ENCODE measurements at regions not wholly inside any gene's neighbourhood (a gene's known extent, or its start where the extent isn't known, plus 50 kb on each side); places are given as distances from the start of the nearest gene placed in this dataset.

GRCh38 chr15:25565470-25566264, 126.8 kb upstream of the UBE3A start:
- 92% methylated on average over 5 of the region's 14 CpGs for WGBS (ENCODE audit: insufficient coverage)

GRCh38 chr15:25563596-25563995, 124.8 kb upstream of the UBE3A start:
- peaks cover 51 to 52% of the 10 kb centered on the region in 2 donors for H3K9me3 ChIP-seq (replicated peaks in 1 of 2; ENCODE audit: control insufficient read depth in 1 of 2, insufficient read depth in 1 of 2, low read length in 2 of 2)
- H3K27me3 ChIP-seq (ENCODE audit: control insufficient read depth in 2 of 2, insufficient read depth in 2 of 2, low read length in 2 of 2) = no peaks in the 10 kb centered on the region
- H3K4me3 ChIP-seq (replicated peaks in 1 of 3; ENCODE audit: low read depth in 2 of 3, low read length in 3 of 3) = no peak overlapping the region
- no peak for TF ChIP-seq CTCF (IDR thresholded peaks at IDR 0.05)
- H3K4me1 ChIP-seq (ENCODE audit: control insufficient read depth in 1 of 2, insufficient read depth in 2 of 2, low read length in 2 of 2) = no peaks in the 10 kb centered on the region
- Mint-ChIP-seq H3K27ac (no peak overlapping the region), H3K4me3 (no peak overlapping the region), H3K36me3 (no peaks in the 10 kb centered on the region), H3K27me3 (ENCODE audit: low read depth in 3 of 3) (peaks cover 0 to 1% (median 0%) of the 10 kb centered on the region in 3 donors), H3K9me3 (peaks cover 9 to 32% (median 29%) of the 10 kb centered on the region in 7 donors), H3K4me1 (no peaks in the 10 kb centered on the region)
- no peaks in the 10 kb centered on the region for H3K79me2 ChIP-seq (ENCODE audit: insufficient read depth, low read length)
- WGBS (ENCODE audit: insufficient coverage) = 83% methylated on average over 1 of the region's 4 CpGs
- intact Hi-C loops (cut with micrococcal nuclease) = no loop called here
- H4K20me1 ChIP-seq (ENCODE audit: insufficient read depth, low read length) = no peaks in the 10 kb centered on the region
- H3K36me3 ChIP-seq (replicated peaks in 1 of 2; ENCODE audit: control insufficient read depth in 1 of 2, insufficient read depth in 2 of 2, low read length in 2 of 2) = no peaks in the 10 kb centered on the region
- no peak overlapping the region for H3K27ac ChIP-seq (ENCODE audit: low read depth in 1 of 2, low read length in 2 of 2)
- H3K4me2 ChIP-seq (replicated peaks; ENCODE audit: extremely low read depth, low read length, poor library complexity, severe bottlenecking) = no peak overlapping the region
- no peak overlapping the region for H2AFZ ChIP-seq (ENCODE audit: insufficient read depth, low read depth, low read length, poor library complexity, severe bottlenecking)
- H3K9ac ChIP-seq (ENCODE audit: insufficient read depth, low read length, poor library complexity, severe bottlenecking) = no peak overlapping the region
- DNase-seq = no peak

More at GRCh38 chr15:25565470-25566264, 126.8 kb upstream of the UBE3A start:
- no peak overlapping the region for H3K27ac ChIP-seq (ENCODE audit: low read depth in 1 of 2, low read length in 2 of 2)
- Mint-ChIP-seq H3K4me1 (no peaks in the 10 kb centered on the region), H3K27ac (no peak overlapping the region), H3K9me3 (peaks cover 8 to 37% (median 34%) of the 10 kb centered on the region in 7 donors), H3K36me3 (no peaks in the 10 kb centered on the region), H3K4me3 (no peak overlapping the region), H3K27me3 (ENCODE audit: low read depth in 3 of 3) (peaks cover 0 to 1% (median 0%) of the 10 kb centered on the region in 3 donors)
- H3K4me3 ChIP-seq (replicated peaks in 1 of 3; ENCODE audit: low read depth in 2 of 3, low read length in 3 of 3) = no peak overlapping the region
- H3K9me3 ChIP-seq (replicated peaks in 1 of 2; ENCODE audit: control insufficient read depth in 1 of 2, insufficient read depth in 1 of 2, low read length in 2 of 2) = peaks cover 57 to 61% of the 10 kb centered on the region in 2 donors
- H3K4me2 ChIP-seq (replicated peaks; ENCODE audit: extremely low read depth, low read length, poor library complexity, severe bottlenecking) = no peak overlapping the region
- no peak overlapping the region for H3K9ac ChIP-seq (ENCODE audit: insufficient read depth, low read length, poor library complexity, severe bottlenecking)
- H4K20me1 ChIP-seq (ENCODE audit: insufficient read depth, low read length) = no peaks in the 10 kb centered on the region
- intact Hi-C loops (cut with micrococcal nuclease) = no loop called here
- H3K79me2 ChIP-seq (ENCODE audit: insufficient read depth, low read length) = no peaks in the 10 kb centered on the region
- no peak overlapping the region for H2AFZ ChIP-seq (ENCODE audit: insufficient read depth, low read depth, low read length, poor library complexity, severe bottlenecking)
- H3K4me1 ChIP-seq (ENCODE audit: control insufficient read depth in 1 of 2, insufficient read depth in 2 of 2, low read length in 2 of 2) = no peaks in the 10 kb centered on the region
- no peak for TF ChIP-seq CTCF (IDR thresholded peaks at IDR 0.05)
- no peaks in the 10 kb centered on the region for H3K36me3 ChIP-seq (replicated peaks in 1 of 2; ENCODE audit: control insufficient read depth in 1 of 2, insufficient read depth in 2 of 2, low read length in 2 of 2)
- DNase-seq = no peak
- H3K27me3 ChIP-seq (ENCODE audit: control insufficient read depth in 2 of 2, insufficient read depth in 2 of 2, low read length in 2 of 2) = no peaks in the 10 kb centered on the region

Measured in CD14-positive monocyte (primary cell).